GM06990 (cell line): ENCODE measurements at regions not wholly inside any gene's neighbourhood (a gene's known extent, or its start where the extent isn't known, plus 50 kb on each side); places are given as distances from the start of the nearest gene placed in this dataset.
"Not testable (repeated sequence)": the region's sequence is repeated elsewhere in the genome, so short reads cannot be mapped to it uniquely, and the experiment has no call there.

ENCODE experiments used
- DNase-seq: peaks from one replicate; pipeline ENCODE4 v3.0.0-alpha.2; 2011; ENCODE audit not compliant: insufficient read length; ENCODE audit errors: extremely low read depth
- H3K27me3 ChIP-seq: replicated peaks from 2 replicates; pipeline ENCODE4 v1.6.0; 2011; ENCODE audit warnings: low read length; ENCODE audit not compliant: control insufficient read depth, insufficient read depth
- H3K36me3 ChIP-seq: 2 replicates; pipeline ENCODE4 v1.5.1; 2011; ENCODE audit warnings: low read length; ENCODE audit not compliant: control insufficient read depth, insufficient read depth
- H3K4me3 ChIP-seq: replicated peaks from 2 replicates; pipeline ENCODE4 v1.5.1; 2011; ENCODE audit warnings: low read depth, mild to moderate bottlenecking, control low read depth, low read length
- CTCF ChIP-seq: IDR thresholded peaks from 2 replicates; pipeline ENCODE4 v1.5.1; 2011; ENCODE audit warnings: low read length, control low read depth, mild to moderate bottlenecking, inconsistent platforms; ENCODE audit not compliant: insufficient read depth, poor library complexity, severe bottlenecking

GRCh38 chr5:62090953-62091352 lies 215.1 kb upstream of the KIF2A start:
- no peaks in the 10 kb centered on the region for H3K36me3 ChIP-seq
- TF ChIP-seq CTCF: no peak
- no peaks in the 10 kb centered on the region for H3K27me3 ChIP-seq
- no peak for DNase-seq
- no peak overlapping the region for H3K4me3 ChIP-seq

- no peak for TF ChIP-seq CTCF
- H3K4me3 ChIP-seq: no peak overlapping the region
- DNase-seq: no peak
- H3K36me3 ChIP-seq: no peaks in the 10 kb centered on the region
- H3K27me3 ChIP-seq: no peaks in the 10 kb centered on the region
These were observed 212.6 kb upstream of the KIF2A start for GRCh38 chr5:62093411-62093810.

GRCh38 chr5:62093976-62094375 lies 212.0 kb upstream of the KIF2A start:
- Histone ChIP-seq H3K4me3 (no peak overlapping the region), H3K36me3 (no peaks in the 10 kb centered on the region), H3K27me3 (no peaks in the 10 kb centered on the region)
- TF ChIP-seq CTCF: no peak
- no peak for DNase-seq

GRCh38 chr5:62097361-62097760 lies 208.6 kb upstream of the KIF2A start:
- Histone ChIP-seq H3K36me3 (no peaks in the 10 kb centered on the region), H3K4me3 (no peak overlapping the region), H3K27me3 (no peaks in the 10 kb centered on the region)
- no peak for TF ChIP-seq CTCF
- DNase-seq: no peak

GRCh38 chr5:62100201-62100600 lies 205.8 kb upstream of the KIF2A start:
- DNase-seq: no peak
- no peaks in the 10 kb centered on the region for H3K27me3 ChIP-seq

GRCh38 chr5:62103863-62104262 lies 202.1 kb upstream of the KIF2A start:
- H3K36me3 ChIP-seq, DNase-seq, H3K4me3 ChIP-seq, H3K27me3 ChIP-seq: not testable (repeated sequence)

More at GRCh38 chr5:62100201-62100600, 205.8 kb upstream of the KIF2A start:
- no peaks in the 10 kb centered on the region for H3K36me3 ChIP-seq
- no peak for TF ChIP-seq CTCF
- H3K4me3 ChIP-seq: no peak overlapping the region
